ENCODE measurements at regions not wholly inside any gene's neighbourhood (a gene's known extent, or its start where the extent isn't known, plus 50 kb on each side); places are given as distances from the start of the nearest gene placed in this dataset.
A peak's percentile ranks its signal among the peaks of the same experiment; 100 is the strongest.

DNA sequence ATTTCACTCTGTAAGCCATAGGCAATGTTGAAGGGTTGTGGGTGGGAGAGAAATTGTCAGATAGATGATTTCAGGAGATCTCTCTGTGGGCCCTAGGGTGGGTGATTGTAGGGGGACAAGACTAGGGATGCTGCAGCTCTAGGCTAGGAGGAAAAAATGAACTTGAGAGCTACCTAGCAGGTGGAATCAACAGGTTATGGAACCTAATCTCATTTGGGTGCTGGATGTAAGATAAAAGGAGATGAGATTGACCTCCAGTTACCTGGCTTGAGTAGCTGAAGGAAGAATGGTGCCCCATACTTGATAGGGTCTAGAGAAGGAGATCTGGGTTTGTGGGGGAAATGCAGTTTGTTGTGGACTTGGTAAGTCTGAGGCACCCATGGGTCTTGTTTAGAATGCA, 396.5 kb downstream of the RRAGC start:
- Histone ChIP-seq H3K4me3 (no peak overlapping the region), H3K36me3 (no peaks in the 10 kb centered on the region), H3K4me1 (no peaks in the 10 kb centered on the region), H3K27me3 (peaks cover 0 to 20% (median 0%) of the 10 kb centered on the region in 4 donors), H3K9me3 (peaks cover 0 to 9% (median 0%) of the 10 kb centered on the region in 4 donors), H3K27ac (replicated peaks in 1 of 4) (no peak overlapping the region)
- intact Hi-C loops (cut with DNase I): no loop called here
- TF ChIP-seq POLR2AphosphoS5 (IDR thresholded peaks at IDR 0.05) (no peak), EP300 (IDR thresholded peaks at IDR 0.05) (no peak), POLR2A (IDR thresholded peaks at IDR 0.05; ENCODE audit: low read depth) (no peak)
- TF ChIP-seq, protein P1, sequence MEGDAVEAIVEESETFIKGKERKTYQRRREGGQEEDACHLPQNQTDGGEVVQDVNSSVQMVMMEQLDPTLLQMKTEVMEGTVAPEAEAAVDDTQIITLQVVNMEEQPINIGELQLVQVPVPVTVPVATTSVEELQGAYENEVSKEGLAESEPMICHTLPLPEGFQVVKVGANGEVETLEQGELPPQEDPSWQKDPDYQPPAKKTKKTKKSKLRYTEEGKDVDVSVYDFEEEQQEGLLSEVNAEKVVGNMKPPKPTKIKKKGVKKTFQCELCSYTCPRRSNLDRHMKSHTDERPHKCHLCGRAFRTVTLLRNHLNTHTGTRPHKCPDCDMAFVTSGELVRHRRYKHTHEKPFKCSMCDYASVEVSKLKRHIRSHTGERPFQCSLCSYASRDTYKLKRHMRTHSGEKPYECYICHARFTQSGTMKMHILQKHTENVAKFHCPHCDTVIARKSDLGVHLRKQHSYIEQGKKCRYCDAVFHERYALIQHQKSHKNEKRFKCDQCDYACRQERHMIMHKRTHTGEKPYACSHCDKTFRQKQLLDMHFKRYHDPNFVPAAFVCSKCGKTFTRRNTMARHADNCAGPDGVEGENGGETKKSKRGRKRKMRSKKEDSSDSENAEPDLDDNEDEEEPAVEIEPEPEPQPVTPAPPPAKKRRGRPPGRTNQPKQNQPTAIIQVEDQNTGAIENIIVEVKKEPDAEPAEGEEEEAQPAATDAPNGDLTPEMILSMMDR (IDR thresholded peaks at IDR 0.05): no peak
- DNase-seq (ENCODE audit: extremely low spot score): peak; percentile 17

DNA sequence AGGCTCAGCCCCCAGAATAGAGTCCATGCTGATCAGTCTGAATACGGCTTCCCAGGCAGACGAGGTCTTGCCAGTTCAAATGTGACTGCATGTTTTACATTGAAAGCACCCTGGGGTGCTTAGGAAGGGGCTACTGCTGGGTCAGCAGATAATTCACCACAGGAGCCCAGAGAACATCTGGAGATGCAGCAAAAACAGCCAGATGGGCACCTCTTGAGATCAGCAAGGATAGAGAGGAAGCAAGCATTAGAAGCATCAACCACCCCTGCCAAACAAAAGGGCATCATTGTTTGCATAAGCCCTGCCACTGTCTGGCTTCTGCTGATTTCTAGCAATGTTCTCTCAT, 403.1 kb downstream of the RRAGC start:
- Histone ChIP-seq H3K27me3 (peaks cover 0 to 24% (median 0%) of the 10 kb centered on the region in 4 donors), H3K4me3 (no peak overlapping the region), H3K9me3 (no peaks in the 10 kb centered on the region), H3K27ac (replicated peaks in 1 of 4) (no peak overlapping the region), H3K36me3 (no peaks in the 10 kb centered on the region), H3K4me1 (no peaks in the 10 kb centered on the region)
- intact Hi-C loops (cut with DNase I): no loop called here
- peak; percentile 83 for DNase-seq (ENCODE audit: extremely low spot score)
- WGBS: 80% methylated on average over 1 of the region's 2 CpGs
- TF ChIP-seq POLR2A (IDR thresholded peaks at IDR 0.05; ENCODE audit: low read depth) (no peak), POLR2AphosphoS5 (IDR thresholded peaks at IDR 0.05) (no peak), EP300 (IDR thresholded peaks at IDR 0.05) (no peak)
- TF ChIP-seq, protein P1 (IDR thresholded peaks at IDR 0.05): no peak

DNA sequence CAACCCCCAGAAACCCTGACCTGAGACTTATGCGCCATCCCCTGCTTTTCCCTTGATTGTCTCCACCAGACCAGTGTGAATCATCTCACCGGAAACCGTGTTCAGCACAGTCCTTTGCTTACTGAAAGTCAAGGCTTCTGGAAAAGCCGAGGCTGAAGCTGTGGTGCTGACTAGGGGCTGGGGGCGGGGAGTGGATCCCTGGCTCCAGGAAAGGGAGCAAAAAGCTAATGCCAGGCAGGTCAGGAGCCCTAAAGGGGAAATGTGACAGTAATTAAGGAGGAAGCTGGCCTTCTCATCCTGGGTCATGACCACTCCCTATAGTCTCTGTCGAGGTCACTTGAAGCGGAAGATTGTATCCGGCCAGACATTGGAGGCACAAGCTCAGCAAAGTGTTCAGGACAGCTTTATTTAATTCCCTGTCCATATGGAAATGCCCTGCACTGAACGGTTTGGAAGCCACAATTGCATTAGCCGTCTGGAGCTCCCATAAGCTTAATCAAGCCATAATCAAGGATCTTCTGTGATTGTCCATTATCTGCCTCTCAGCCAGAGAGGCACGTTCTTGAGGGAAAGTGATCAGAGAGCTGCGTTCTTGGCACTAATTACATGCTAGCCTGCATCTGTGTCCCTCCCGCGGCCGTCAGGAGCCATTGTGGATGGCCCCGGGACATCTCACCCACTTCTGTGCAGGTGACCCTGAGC, 403.6 kb downstream of the RRAGC start:
- Histone ChIP-seq H3K4me1 (no peaks in the 10 kb centered on the region), H3K9me3 (no peaks in the 10 kb centered on the region), H3K36me3 (no peaks in the 10 kb centered on the region), H3K4me3 (no peak overlapping the region), H3K27me3 (peaks cover 0 to 24% (median 0%) of the 10 kb centered on the region in 4 donors), H3K27ac (replicated peaks in 1 of 4) (no peak overlapping the region)
- peak; percentile 89 for DNase-seq (ENCODE audit: extremely low spot score)
- 67% methylated on average over 13 of the region's 16 CpGs for WGBS
- intact Hi-C loops (cut with DNase I): no loop called here
- TF ChIP-seq, protein P1 (IDR thresholded peaks at IDR 0.05): no peak
- TF ChIP-seq POLR2AphosphoS5 (IDR thresholded peaks at IDR 0.05) (no peak), POLR2A (IDR thresholded peaks at IDR 0.05; ENCODE audit: low read depth) (no peak), EP300 (IDR thresholded peaks at IDR 0.05) (no peak)

DNA sequence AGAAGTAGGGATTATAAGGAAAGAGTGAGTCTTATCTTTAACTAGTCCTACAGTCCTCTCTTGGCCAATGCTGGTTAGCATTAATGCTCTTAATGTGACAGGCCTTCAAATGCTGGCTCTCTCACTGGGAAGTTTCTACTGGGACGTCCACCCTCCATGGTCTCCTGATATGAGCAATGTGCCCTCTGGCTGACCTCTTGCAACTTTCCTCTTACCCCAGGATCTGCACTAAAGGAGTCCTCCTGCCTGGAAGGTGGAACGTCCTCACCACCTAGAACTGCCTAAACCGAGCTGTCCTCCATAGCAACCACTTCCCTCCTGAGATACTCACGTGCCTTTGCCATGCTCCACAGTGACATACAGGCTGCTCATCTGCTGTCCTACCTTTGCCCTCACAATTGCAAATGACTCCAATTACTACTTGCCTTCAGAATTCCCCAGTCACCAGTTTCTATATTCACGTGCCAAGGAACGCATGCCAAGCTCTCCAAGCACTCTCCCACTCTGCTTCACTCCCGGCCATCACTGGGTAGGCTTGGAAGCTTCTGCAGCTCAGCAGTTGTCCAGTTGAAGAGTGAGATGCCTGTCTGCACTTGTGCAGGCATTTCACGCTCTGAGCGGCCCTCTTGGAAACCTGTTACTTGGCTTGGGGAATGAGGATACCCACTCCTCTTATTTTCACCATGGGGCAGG, 404.7 kb downstream of the RRAGC start:
- WGBS: 84% methylated on average over 9 of the region's 9 CpGs
- no peak overlapping the region for H3K27ac ChIP-seq (replicated peaks in 1 of 4)

GRCh38 chr1:38454236-38454635, 405.3 kb downstream of the RRAGC start:
- H3K4me3 ChIP-seq: no peak overlapping the region
- no peaks in the 10 kb centered on the region for H3K9me3 ChIP-seq
- TF ChIP-seq, protein P1 (IDR thresholded peaks at IDR 0.05): no peak
- no peak for TF ChIP-seq POLR2A (IDR thresholded peaks at IDR 0.05; ENCODE audit: low read depth)
- no peak for TF ChIP-seq EP300 (IDR thresholded peaks at IDR 0.05)
- TF ChIP-seq POLR2AphosphoS5 (IDR thresholded peaks at IDR 0.05): no peak
- H3K27me3 ChIP-seq: peaks cover 0 to 28% (median 0%) of the 10 kb centered on the region in 4 donors
- H3K4me1 ChIP-seq: no peaks in the 10 kb centered on the region
- DNase-seq (ENCODE audit: extremely low spot score): peak; percentile 86
- WGBS: 86% methylated on average over 5 of the region's 5 CpGs
- no peak overlapping the region for H3K27ac ChIP-seq (replicated peaks in 1 of 4)
- no peaks in the 10 kb centered on the region for H3K36me3 ChIP-seq
- intact Hi-C loops (cut with DNase I): no loop called here

More for the DNA sequence above, 404.7 kb downstream of the RRAGC start:
- Histone ChIP-seq H3K27me3 (peaks cover 0 to 32% (median 0%) of the 10 kb centered on the region in 4 donors), H3K36me3 (no peaks in the 10 kb centered on the region), H3K9me3 (no peaks in the 10 kb centered on the region), H3K4me3 (no peak overlapping the region), H3K4me1 (no peaks in the 10 kb centered on the region)
- intact Hi-C loops (cut with DNase I): no loop called here
- peak; percentile 86 for DNase-seq (ENCODE audit: extremely low spot score)
- no peak for TF ChIP-seq POLR2A (IDR thresholded peaks at IDR 0.05; ENCODE audit: low read depth)
